ENCODE measurements at regions not wholly inside any gene's neighbourhood (a gene's known extent, or its start where the extent isn't known, plus 50 kb on each side); places are given as distances from the start of the nearest gene placed in this dataset.

- TF ChIP-seq HOXA7 (CRISPR knock-in tag; IDR thresholded peaks at IDR 0.05) (no peak), MYC (IDR thresholded peaks at IDR 0.05; ENCODE audit: borderline replicate concordance, low read length) (no peak), RAD21 (conservative IDR thresholded peaks at IDR 0.05 in 1 of 2, IDR thresholded peaks at IDR 0.05 in 1 of 2) (peak; percentile 86 to 89), SMC3 (IDR thresholded peaks at IDR 0.05) (peak; percentile 94), CTCF (IDR thresholded peaks at IDR 0.05) (peak; percentile 87)
- Histone ChIP-seq H3K27ac (no peak overlapping the region), H3K4me2 (no peak overlapping the region), H3K4me3 (no peak overlapping the region), H3K9me3 (peaks cover 12% of the 10 kb centered on the region; the same call in 1 of the 3 replicates), H3K4me1 (0 out of 3 replicates have a peak, but pooled peaks cover 6% of the 10 kb centered on the region)
- DNase-seq (ENCODE audit: low read depth in 1 of 2, low spot score in 1 of 2) (peak; percentile 71 to 72), FAIRE-seq (peak; percentile 74), ATAC-seq (peak; percentile 90 to 98)
- CTCF ChIA-PET: interaction anchor here (0.6 to 25.0 kb wide), 41 partner anchors 9 to 344 kb away, joined by 3 to 454 read pairs (median 4); no protein-coding TSS in a partner anchor
- POLR2A ChIA-PET: interaction anchor here (0.6 to 0.8 kb wide), 2 partner anchors 63 to 95 kb away, joined by 3 read pairs; no protein-coding TSS in a partner anchor
- WGBS (ENCODE audit: missing lambda C conversion rate): 54% methylated on average over 2 of the region's 2 CpGs
These were observed 64.2 kb upstream of the ABL1 start for GRCh38 chr9:130770679-130771442.

GRCh38 chr9:130772185-130772584, 62.9 kb upstream of the ABL1 start:
- FAIRE-seq (no peak), DNase-seq (ENCODE audit: low read depth in 1 of 2, low spot score in 1 of 2) (no peak), ATAC-seq (no peak)
- H3K27ac ChIP-seq: peak overlapping the region; percentile 4 to 24; a peak in 3 of 6 replicates
- TF ChIP-seq NPAS2 (CRISPR knock-in tag; IDR thresholded peaks at IDR 0.05; ENCODE audit: borderline replicate concordance) (no peak), CHD4 (IDR thresholded peaks at IDR 0.05; ENCODE audit: borderline replicate concordance) (no peak), EHF (CRISPR knock-in tag; IDR thresholded peaks at IDR 0.05) (no peak), REST (IDR thresholded peaks at IDR 0.05) (no peak), PHF8 (IDR thresholded peaks at IDR 0.05; ENCODE audit: borderline replicate concordance, low read depth) (no peak), BCL3 (IDR thresholded peaks at IDR 0.05) (no peak), HOXA7 (CRISPR knock-in tag; IDR thresholded peaks at IDR 0.05) (no peak), MYC (IDR thresholded peaks at IDR 0.05; ENCODE audit: borderline replicate concordance, low read length) (no peak), MAFK (IDR thresholded peaks at IDR 0.05; ENCODE audit: partially characterized antibody) (no peak), FOXS1 (CRISPR knock-in tag; IDR thresholded peaks at IDR 0.05) (no peak), TFCP2L1 (CRISPR knock-in tag; IDR thresholded peaks at IDR 0.05) (no peak), CEBPB (IDR thresholded peaks at IDR 0.05) (no peak), ATOH8 (CRISPR knock-in tag; IDR thresholded peaks at IDR 0.05; ENCODE audit: low read depth) (no peak), CBX2 (IDR thresholded peaks at IDR 0.05; ENCODE audit: borderline replicate concordance, low read depth) (no peak), POLR2A (IDR thresholded peaks at IDR 0.05; ENCODE audit: low read length) (no peak)
- POLR2A ChIA-PET: no interaction called here
- peaks cover 15% of the 10 kb centered on the region; the same call in 1 of the 3 replicates for H3K9me3 ChIP-seq
- no peak overlapping the region for H3K4me3 ChIP-seq
- CTCF ChIA-PET: interaction anchor here (0.7 to 25.0 kb wide), 19 partner anchors 8 to 285 kb away, joined by 3 to 454 read pairs (median 6); no protein-coding TSS in a partner anchor
- no peak overlapping the region for H3K4me2 ChIP-seq
- 93% methylated on average over 3 of the region's 3 CpGs for WGBS (ENCODE audit: missing lambda C conversion rate)
- 0 out of 3 replicates have a peak, but pooled peaks cover 6% of the 10 kb centered on the region for H3K4me1 ChIP-seq
